Activated CD4-positive, alpha-beta T cell treated with anti-CD3 and anti-CD28 coated beads for 1 hour (primary cell): ENCODE measurements at regions not wholly inside any gene's neighbourhood (a gene's known extent, or its start where the extent isn't known, plus 50 kb on each side); places are given as distances from the start of the nearest gene placed in this dataset.

Experiments used
- DNase-seq: peaks from one replicate; pipeline ENCODE4 v3.0.0-alpha.2; 2020

- no peak for DNase-seq
These were observed 898.4 kb upstream of the CELF4 start for GRCh38 chr18:38464024-38464423.

DNA sequence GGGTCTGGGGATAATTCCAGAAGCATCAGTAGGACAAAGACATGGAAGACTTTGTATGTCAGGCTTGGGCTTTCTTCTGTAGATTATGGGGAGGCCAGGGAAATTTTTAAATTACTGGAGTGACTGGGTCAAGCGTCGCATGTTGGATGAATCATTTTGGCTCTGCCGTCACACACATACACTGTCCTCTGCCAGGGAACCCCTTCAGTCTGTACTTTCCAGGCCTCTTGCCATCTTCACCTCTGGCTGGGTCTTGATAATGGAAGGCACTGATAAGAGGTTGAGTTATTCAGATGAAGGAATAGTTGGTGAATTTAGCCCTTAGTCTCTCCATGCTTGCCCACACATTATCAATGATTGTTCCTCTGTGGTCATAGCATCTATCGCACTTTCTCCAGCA, 895.1 kb upstream of the CELF4 start:
- DNase-seq: no peak

DNA sequence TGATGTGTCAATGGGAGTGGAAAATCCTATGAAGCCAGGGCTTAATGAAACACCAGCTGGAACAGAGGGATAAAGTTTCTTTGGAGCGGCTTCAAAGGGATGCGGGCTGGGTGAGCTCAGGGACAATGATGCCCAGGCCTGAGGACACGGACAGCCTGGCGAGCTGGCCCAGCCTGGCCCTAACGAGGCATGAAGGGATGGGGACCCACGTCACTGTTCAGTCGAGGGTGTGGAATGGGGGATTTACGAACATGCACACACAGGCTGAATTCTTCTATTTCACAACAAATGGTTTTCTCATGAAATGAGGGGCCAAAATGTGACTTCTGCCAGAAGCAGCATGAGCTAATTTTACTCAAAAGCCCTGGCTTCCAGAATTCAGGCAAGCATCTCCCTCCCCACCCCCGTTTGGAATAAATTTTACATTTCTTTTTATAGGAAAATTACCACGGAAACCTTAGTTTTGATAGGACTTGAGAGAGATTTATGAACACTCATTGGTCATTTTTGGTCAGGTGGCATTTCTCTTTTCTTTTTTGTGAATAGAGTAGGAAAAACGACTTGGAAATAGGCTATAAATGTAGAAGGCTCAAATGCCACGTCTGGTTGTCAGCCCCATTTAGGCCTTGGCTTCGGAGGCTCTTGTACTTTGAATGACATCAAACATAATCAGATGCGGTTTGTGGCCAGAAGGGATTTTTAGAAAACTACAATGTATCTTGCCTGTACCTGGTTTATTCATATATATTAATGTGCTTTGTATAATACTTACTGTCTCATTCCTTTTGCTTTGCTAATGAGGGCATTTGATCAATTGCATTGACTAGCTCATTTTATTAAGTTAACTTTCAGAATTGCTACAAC, 893.8 kb upstream of the CELF4 start:
- DNase-seq: no peak

- no peak for DNase-seq
These were observed 893.1 kb upstream of the CELF4 start for GRCh38 chr18:38458698-38459097.

DNA sequence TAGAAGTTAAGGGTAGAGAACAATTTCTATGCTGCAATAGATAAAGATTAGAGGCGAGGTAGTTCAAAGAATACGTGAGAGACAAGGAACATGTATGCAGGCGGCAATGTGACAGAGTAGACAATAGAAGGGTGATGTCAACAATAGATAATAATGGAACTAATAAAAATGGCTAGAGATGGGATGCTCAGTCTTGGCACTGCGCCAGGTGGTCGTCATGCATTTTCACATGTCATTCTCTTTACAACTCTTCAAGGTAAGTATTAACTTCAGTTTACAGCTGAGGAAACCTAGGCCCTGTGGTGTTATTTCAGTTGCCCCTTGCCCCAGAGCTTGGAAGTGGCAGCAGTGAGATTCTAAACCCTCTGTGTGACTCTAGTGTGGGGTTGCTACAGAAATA, 890.7 kb upstream of the CELF4 start:
- no peak for DNase-seq

DNA sequence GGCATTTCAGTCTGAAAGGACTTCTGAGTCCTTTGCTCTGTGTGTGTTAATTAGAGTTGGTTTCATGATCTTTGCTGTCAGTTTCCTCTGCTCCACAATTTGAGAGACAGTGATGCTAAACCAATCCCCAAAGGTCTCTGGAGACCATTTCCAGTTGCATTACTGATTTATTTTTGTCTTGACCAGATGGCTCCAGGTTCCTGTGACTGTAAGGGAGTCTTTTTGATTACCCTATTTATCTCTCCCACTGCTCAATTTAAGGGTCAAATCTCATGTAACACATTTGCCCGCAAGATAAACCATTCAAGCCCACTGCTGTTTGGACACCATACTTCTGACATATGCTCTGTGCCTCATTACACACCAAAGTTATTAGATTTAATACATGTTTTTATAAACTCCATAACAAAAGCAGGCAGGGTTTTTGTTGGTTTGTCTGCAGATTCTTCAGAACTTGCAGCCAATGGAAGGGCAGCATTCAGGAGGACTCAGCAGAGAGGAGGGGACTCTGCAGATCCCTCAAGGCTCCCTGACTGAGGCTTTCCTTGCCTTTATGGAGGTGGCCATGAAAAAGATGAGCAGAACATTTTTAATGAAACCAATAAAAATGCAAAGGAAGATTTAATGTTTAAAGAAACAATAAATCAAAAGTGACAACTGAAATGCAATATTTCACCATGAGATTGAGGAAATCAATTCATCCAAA, 889.3 kb upstream of the CELF4 start:
- DNase-seq: no peak

- no peak for DNase-seq
These were observed 888.3 kb upstream of the CELF4 start for GRCh38 chr18:38453880-38454279.

- no peak for DNase-seq
These were observed 885.3 kb upstream of the CELF4 start for GRCh38 chr18:38450876-38451275.

GRCh38 chr18:38445804-38446145, 880.2 kb upstream of the CELF4 start:
- DNase-seq: no peak

GRCh38 chr18:38444971-38445803, 879.6 kb upstream of the CELF4 start:
- DNase-seq: no peak

DNA sequence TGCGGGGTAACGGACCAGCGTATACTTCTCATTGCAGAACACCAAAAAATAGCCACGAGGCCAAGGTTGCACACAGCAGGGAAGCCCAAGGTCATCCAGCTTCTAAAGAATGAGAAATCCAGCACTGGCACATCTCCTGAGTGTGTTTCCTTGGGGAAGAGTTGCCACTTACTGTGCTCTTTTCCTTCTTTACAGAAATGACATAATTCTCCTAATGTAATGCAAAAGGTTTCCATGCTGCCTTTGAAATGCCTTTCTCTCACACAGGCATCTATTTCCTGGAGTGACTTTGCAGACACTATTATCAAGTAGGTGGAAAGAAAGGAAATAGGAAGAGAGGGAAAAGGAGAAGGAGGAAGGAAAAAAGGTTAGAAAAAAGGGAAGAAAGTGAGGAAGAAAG, 862.1 kb upstream of the CELF4 start:
- DNase-seq: no peak

- no peak for DNase-seq
These were observed 861.6 kb upstream of the CELF4 start for GRCh38 chr18:38427234-38427633.

DNA sequence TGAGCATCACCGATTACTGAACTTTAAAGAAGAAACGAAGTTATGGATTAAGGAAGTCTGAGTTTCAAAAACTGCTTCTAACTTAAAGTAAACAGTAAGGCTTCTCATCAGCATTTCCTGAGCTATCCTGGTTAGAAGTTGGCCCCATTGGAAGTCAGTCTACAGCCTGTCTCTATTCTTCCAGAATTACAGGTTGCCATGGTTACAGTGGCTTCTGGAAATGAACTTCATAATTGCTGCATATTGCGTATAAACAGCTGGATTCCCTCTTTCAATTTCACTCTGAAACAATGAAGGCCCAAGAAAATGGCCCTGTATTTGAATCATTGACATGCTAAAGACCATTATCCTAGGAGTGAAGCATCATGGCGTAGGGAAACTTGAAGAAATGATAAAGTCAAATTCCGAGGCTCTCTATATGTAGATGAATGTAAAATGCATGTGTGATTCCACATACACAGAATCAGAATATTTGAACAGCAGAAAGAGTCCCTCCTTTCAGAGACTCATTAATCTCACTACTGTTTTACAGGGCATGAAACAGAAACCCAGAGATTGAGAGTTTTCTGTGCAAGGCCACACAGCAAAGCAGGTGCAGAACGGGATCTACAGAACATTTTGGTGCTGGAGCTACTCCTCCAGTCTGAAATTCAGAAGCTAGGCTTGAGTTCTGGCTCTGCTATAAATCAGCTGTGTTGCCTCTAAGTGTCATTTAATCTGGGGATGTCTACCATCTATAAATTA, 856.4 kb upstream of the CELF4 start:
- no peak for DNase-seq

- DNase-seq: no peak
These were observed 855.4 kb upstream of the CELF4 start for GRCh38 chr18:38421021-38421420.

DNA sequence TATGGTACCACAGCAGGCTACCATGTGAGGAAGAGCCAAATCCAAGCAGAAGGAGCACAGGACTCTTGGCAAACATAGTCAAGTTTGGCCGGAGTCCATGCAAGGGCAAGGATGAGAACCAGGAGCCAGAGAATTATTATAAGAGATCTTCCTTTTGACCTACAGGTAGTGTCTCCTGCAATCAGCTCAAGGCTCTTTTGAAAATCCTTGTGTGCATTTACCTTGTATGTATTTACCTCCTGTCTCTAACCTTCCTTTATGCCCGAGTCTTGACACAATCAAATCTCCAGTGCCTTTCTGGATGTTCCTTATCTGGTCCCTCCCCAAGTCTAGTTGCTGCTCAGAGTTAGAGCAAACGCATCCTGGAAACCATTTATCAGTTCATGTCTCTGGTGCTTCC, 855.0 kb upstream of the CELF4 start:
- DNase-seq: no peak

DNA sequence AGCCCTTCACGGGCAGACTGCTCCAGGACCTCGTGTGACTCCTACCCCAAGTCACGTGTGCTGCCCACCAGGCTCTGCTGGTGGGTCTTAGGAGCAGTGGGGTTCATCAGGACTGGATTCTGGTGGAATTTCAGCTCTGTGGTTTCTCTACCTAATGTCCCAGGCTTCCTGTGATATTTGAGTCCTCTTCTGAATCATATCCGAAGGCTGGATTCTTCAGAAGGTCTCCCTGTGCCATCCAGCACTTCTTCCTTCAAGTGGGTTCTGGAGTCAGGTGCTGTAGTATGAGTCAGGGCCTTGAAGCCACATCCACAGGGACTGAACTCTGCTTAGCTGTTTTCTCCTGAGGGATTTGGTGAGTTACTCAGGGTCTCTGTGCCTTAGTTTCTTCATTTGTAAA, 850.2 kb upstream of the CELF4 start:
- no peak for DNase-seq

DNA sequence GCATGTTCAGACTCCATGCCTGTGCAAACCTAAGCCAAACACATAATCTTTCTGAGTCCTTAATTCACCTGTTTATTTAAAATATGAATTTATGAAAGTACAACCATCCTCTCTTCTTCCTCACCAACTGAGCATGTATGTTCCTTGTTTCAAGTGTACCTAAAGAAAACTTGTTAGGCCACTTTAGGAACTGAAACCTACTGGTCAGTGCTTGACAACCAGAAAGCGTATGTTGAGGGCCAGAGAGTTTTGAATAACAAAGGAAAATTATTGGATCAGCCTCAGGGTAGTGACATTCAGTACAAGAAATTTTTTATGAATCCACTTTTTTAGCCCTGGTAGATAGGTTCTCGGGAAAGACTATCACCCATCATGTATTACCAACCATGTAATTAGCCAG, 847.6 kb upstream of the CELF4 start:
- DNase-seq: no peak

DNA sequence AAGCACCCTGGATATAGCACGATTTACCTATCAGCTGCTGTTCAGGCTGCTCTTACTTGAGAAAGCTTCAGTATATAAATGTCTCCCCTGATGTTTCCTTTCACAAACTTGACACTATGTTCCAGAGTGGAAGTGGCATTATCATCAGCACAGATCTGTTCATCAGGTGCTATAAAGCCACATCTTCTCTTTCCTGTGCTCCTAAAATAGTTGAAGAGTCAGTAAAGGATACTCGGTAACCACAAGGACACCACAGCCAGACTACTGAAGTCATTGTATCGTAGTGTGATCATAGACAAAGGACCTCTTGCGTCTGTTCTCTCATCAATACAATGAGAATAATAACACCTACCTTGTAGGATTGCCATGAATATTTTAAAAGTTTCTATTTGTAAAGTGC, 841.0 kb upstream of the CELF4 start:
- no peak for DNase-seq

DNA sequence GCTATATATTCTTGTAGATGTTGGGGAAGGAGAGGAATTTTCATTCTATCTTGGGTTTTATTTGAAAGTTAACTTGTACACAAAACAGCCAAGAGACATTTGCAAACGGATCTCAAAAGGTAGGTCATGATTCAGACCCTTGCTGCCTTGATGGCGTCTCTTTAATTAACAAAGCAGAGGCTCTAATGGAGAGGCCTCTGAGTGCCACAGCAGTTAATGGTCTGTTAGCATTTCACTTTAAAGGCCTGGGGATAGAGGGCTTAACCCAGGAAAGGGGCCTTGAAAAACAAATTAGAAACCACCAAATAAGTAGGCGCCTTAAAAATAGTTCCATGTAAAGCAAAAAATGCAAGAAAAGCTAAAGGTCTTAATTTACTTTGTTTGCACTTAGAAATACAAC, 836.9 kb upstream of the CELF4 start:
- no peak for DNase-seq

- DNase-seq: no peak
These were observed 831.5 kb upstream of the CELF4 start for GRCh38 chr18:38397094-38397493.

GRCh38 chr18:38386146-38386545, 820.5 kb upstream of the CELF4 start:
- no peak for DNase-seq

DNA sequence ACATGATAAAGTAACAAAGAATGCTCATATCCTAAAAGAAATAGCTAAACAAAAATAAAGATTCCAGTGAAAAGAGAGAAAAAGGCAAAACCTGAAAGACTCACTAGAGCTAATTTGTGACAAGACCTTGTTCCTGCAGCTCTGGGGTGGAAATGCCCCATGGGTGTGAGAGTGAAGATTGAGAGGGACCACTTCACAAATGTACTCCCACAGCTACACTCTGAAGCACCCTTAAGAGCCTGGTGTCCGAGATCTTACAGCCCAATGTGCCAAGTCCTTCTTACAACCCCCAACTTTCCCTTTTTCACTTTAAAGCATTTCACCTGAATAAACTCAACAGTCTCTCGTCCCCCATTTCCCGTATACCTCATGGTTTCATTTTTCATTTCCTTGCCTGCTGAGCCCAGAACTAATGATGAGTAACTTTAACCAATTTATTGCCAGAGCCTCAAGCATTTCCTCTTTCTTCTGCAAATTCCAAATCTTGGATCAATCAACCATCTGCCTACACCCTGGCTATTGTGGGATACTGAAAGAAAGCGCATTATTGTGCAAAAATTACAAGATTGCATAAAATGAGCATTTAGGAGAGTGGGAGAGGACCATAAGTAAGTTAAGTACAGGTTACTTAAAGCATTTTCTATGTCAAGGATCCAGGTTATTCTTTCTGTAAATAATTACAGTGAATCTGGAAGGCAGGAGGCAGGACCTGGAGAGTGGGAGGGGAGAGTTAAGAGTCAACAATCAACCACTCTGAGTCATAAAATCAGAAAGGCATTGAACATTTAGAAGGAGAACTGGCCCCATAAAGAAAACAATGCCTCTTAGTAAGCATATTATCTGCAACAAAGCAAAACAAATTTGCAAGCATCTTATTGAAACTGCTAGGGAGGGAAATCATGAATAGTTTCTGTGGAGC, 804.4 kb upstream of the CELF4 start:
- no peak for DNase-seq
